ENCODE measurements at regions not wholly inside any gene's neighbourhood (a gene's known extent, or its start where the extent isn't known, plus 50 kb on each side); places are given as distances from the start of the nearest gene placed in this dataset.

DNA sequence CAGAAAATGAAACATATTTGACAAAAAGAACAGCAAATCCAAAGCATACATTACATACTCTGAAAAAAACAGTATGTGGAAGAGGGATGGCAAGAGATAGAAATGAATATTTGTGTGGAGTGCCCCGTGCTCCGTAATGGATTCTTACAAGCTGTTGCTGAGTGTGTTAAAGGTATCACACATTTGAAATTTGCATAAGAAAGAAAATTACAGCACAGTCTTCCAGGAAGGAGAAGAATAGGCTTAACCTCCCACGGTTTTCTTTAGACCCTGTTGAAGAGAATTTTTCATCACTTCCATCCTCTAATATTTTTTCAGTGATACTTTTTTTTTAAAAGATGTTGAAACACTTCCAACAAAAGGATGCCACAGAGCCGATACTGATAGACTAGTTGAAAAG lies 1489.4 kb downstream of the RAPGEF2 start:
- TF ChIP-seq POLR2A (IDR thresholded peaks at IDR 0.05) = no peak
- TF ChIP-seq, protein P1, sequence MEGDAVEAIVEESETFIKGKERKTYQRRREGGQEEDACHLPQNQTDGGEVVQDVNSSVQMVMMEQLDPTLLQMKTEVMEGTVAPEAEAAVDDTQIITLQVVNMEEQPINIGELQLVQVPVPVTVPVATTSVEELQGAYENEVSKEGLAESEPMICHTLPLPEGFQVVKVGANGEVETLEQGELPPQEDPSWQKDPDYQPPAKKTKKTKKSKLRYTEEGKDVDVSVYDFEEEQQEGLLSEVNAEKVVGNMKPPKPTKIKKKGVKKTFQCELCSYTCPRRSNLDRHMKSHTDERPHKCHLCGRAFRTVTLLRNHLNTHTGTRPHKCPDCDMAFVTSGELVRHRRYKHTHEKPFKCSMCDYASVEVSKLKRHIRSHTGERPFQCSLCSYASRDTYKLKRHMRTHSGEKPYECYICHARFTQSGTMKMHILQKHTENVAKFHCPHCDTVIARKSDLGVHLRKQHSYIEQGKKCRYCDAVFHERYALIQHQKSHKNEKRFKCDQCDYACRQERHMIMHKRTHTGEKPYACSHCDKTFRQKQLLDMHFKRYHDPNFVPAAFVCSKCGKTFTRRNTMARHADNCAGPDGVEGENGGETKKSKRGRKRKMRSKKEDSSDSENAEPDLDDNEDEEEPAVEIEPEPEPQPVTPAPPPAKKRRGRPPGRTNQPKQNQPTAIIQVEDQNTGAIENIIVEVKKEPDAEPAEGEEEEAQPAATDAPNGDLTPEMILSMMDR (IDR thresholded peaks at IDR 0.05) = no peak

Measured in lower leg skin (tissue), 3 donors.